Caco-2 (cell line): ENCODE measurements at regions not wholly inside any gene's neighbourhood (a gene's known extent, or its start where the extent isn't known, plus 50 kb on each side); places are given as distances from the start of the nearest gene placed in this dataset.
A peak's percentile ranks its signal among the peaks of the same experiment; 100 is the strongest.

Experiments
- BruUV-seq: library from RNA; stranded (reverse); fragments of 400-500 nt; replicated peaks from 2 replicates; lab custom pipeline; 2021; lab: Mats Ljungman, UMichigan
- CTCF ChIA-PET: fragments of 300-600 bp; sonication (Branson Sonifier 250); formaldehyde crosslinking; loops from one replicate; lab custom pipeline; 2022; ENCODE audit warnings: antibody characterized with exemption; lab: Charles Lee
- POLR2A ChIA-PET: fragments of 300-600 bp; sonication (Branson Sonifier 250); formaldehyde crosslinking; loops from one replicate; lab custom pipeline; 2022; ENCODE audit warnings: antibody characterized with exemption; lab: Charles Lee
- DNase-seq, 2 experiments: peaks; one replicate each; pipeline versions ENCODE4 v3.0.0 to v3.0.0-alpha.2; 2020 to 2022
- H3K27me3 ChIP-seq: replicated peaks from 2 replicates; pipeline ENCODE4 v1.6.0; 2011; ENCODE audit warnings: low read length; ENCODE audit not compliant: control insufficient read depth, insufficient read depth
- H3K36me3 ChIP-seq: 2 replicates; pipeline ENCODE4 v1.5.1; 2011; ENCODE audit warnings: low read length; ENCODE audit not compliant: control insufficient read depth, insufficient read depth
- H3K4me1 ChIP-seq: fragments of 250-450 bp; sonication (Bioruptor Pico); 2 replicates; pipeline ENCODE4 v1.5.1; 2020; ENCODE audit warnings: mild to moderate bottlenecking
- H3K4me3 ChIP-seq: 2 replicates; pipeline ENCODE4 v1.5.1; 2011; ENCODE audit warnings: low read depth, mild to moderate bottlenecking, control low read depth, low read length
- H3K9me3 ChIP-seq: fragments of 250-450 bp; sonication (Bioruptor Pico); 2 replicates; pipeline ENCODE4 v1.5.1; 2020; ENCODE audit warnings: mild to moderate bottlenecking, moderate library complexity
- H3K27ac Mint-ChIP-seq: one replicate; pipeline ENCODE4 v1.8.0; 2022; ENCODE audit warnings: mixed read lengths; ENCODE audit not compliant: unreplicated experiment
- H3K27me3 Mint-ChIP-seq: one replicate; pipeline ENCODE4 v1.8.0; 2022; ENCODE audit warnings: mixed read lengths; ENCODE audit not compliant: insufficient read depth, unreplicated experiment
- H3K36me3 Mint-ChIP-seq: one replicate; pipeline ENCODE4 v1.8.0; 2022; ENCODE audit warnings: mild to moderate bottlenecking, mixed read lengths; ENCODE audit not compliant: insufficient read depth, unreplicated experiment
- H3K4me1 Mint-ChIP-seq: one replicate; pipeline ENCODE4 v1.8.0; 2022; ENCODE audit warnings: low read depth, mixed read lengths; ENCODE audit not compliant: unreplicated experiment
- H3K4me3 Mint-ChIP-seq: one replicate; pipeline ENCODE4 v1.8.0; 2022; ENCODE audit warnings: mild to moderate bottlenecking, moderate library complexity, mixed read lengths; ENCODE audit not compliant: unreplicated experiment
- H3K9me3 Mint-ChIP-seq: one replicate; pipeline ENCODE4 v1.8.0; 2022; ENCODE audit warnings: mixed read lengths; ENCODE audit not compliant: unreplicated experiment
- intact Hi-C: fragments of 100-400 bp; cut with micrococcal nuclease; formaldehyde crosslinking; loops from one replicate; pipeline ENCODE4 v1.10.0; 2022; ENCODE audit not compliant: unreplicated experiment
- TF ChIP-seq, protein P1 (sequence below), 2 experiments: fragments of 200-600 bp in 1 of 2; IDR thresholded peaks; 1 replicate in 1 of 2; 2 replicates in 1 of 2; pipeline versions ENCODE4 v1.5.1 to v1.8.0; 2011 to 2022; ENCODE audit warnings: antibody characterized with exemption in 1 of 2, control low read depth in 1 of 2, inconsistent platforms in 1 of 2, low read depth in 1 of 2, low read length in 1 of 2, mild to moderate bottlenecking in 1 of 2, moderate library complexity in 1 of 2; ENCODE audit not compliant: insufficient read depth in 1 of 2, severe bottlenecking in 1 of 2, unreplicated experiment in 1 of 2

GRCh38 chr16:51071326-51071725 is 79.7 kb downstream of the SALL1 start:
- H3K27ac Mint-ChIP-seq: no peak overlapping the region
- H3K4me3 Mint-ChIP-seq: no peak overlapping the region
- H3K4me1 ChIP-seq: no peaks in the 10 kb centered on the region
- no peak for DNase-seq
- intact Hi-C loops: no loop called here
- H3K4me3 ChIP-seq: no peak overlapping the region
- H3K9me3 Mint-ChIP-seq: no peaks in the 10 kb centered on the region
- H3K27me3 ChIP-seq: no peaks in the 10 kb centered on the region
- TF ChIP-seq, protein P1, sequence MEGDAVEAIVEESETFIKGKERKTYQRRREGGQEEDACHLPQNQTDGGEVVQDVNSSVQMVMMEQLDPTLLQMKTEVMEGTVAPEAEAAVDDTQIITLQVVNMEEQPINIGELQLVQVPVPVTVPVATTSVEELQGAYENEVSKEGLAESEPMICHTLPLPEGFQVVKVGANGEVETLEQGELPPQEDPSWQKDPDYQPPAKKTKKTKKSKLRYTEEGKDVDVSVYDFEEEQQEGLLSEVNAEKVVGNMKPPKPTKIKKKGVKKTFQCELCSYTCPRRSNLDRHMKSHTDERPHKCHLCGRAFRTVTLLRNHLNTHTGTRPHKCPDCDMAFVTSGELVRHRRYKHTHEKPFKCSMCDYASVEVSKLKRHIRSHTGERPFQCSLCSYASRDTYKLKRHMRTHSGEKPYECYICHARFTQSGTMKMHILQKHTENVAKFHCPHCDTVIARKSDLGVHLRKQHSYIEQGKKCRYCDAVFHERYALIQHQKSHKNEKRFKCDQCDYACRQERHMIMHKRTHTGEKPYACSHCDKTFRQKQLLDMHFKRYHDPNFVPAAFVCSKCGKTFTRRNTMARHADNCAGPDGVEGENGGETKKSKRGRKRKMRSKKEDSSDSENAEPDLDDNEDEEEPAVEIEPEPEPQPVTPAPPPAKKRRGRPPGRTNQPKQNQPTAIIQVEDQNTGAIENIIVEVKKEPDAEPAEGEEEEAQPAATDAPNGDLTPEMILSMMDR (IDR thresholded peaks at IDR 0.05; ENCODE audit: insufficient read depth in 1 of 2, low read depth in 1 of 2, low read length in 1 of 2, severe bottlenecking in 1 of 2, unreplicated experiment in 1 of 2): no peak
- no peaks in the 10 kb centered on the region for H3K36me3 ChIP-seq
- no peaks in the 10 kb centered on the region for H3K36me3 Mint-ChIP-seq
- H3K9me3 ChIP-seq: peaks cover 3% of the 10 kb centered on the region; the same call in 1 of the 2 replicates
- H3K4me1 Mint-ChIP-seq: no peaks in the 10 kb centered on the region
- CTCF ChIA-PET: no interaction called here
- peaks cover 11% of the 10 kb centered on the region for H3K27me3 Mint-ChIP-seq
- POLR2A ChIA-PET: no interaction called here
- no TSS peak for BruUV-seq

DNA sequence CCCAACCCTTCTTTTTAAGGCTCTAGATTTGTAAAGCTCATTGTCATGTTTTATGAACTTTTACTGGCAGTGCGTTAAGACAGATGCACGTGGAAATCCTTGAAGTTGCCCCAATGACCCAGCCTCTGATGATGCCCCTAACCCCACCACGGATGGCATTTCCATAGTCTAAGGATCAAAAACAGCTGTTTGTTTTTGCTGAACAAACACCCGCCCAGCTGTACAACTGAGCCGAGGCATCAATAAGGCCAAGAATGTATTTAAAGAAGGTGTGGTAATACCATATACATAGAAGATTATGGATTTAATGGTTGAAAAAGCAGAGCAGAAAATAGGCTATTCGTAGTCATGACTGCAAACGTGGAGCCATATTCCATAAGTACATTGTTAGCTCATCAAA is 83.7 kb downstream of the SALL1 start:
- no peak for DNase-seq
- peaks cover 3% of the 10 kb centered on the region; the same call in 1 of the 2 replicates for H3K9me3 ChIP-seq
- Mint-ChIP-seq H3K4me3 (no peak overlapping the region), H3K4me1 (no peaks in the 10 kb centered on the region), H3K9me3 (no peaks in the 10 kb centered on the region), H3K27me3 (peaks cover 11% of the 10 kb centered on the region), H3K27ac (no peak overlapping the region), H3K36me3 (no peaks in the 10 kb centered on the region)
- intact Hi-C loops: no loop called here
- no peaks in the 10 kb centered on the region for H3K36me3 ChIP-seq
- TF ChIP-seq, protein P1 (IDR thresholded peaks at IDR 0.05; ENCODE audit: insufficient read depth in 1 of 2, low read depth in 1 of 2, low read length in 1 of 2, severe bottlenecking in 1 of 2, unreplicated experiment in 1 of 2): no peak
- no peaks in the 10 kb centered on the region for H3K4me1 ChIP-seq
- no peak overlapping the region for H3K4me3 ChIP-seq
- no peaks in the 10 kb centered on the region for H3K27me3 ChIP-seq
- ChIA-PET CTCF (no interaction called here), POLR2A (no interaction called here)
- BruUV-seq: no TSS peak

GRCh38 chr16:51062039-51062438 is 89.0 kb downstream of the SALL1 start:
- Histone ChIP-seq H3K27me3 (no peaks in the 10 kb centered on the region), H3K9me3 (no peaks in the 10 kb centered on the region), H3K4me3 (no peak overlapping the region), H3K36me3 (no peaks in the 10 kb centered on the region), H3K4me1 (no peaks in the 10 kb centered on the region; the same call in 1 of the 2 replicates)
- no TSS peak for BruUV-seq
- CTCF ChIA-PET: no interaction called here
- TF ChIP-seq, protein P1 (IDR thresholded peaks at IDR 0.05; ENCODE audit: insufficient read depth in 1 of 2, low read depth in 1 of 2, low read length in 1 of 2, severe bottlenecking in 1 of 2, unreplicated experiment in 1 of 2): peak in 1 of 2 experiments; percentile 5
- Mint-ChIP-seq H3K36me3 (no peaks in the 10 kb centered on the region), H3K4me1 (peaks cover 4% of the 10 kb centered on the region), H3K4me3 (no peak overlapping the region), H3K27ac (no peak overlapping the region), H3K27me3 (peaks cover 13% of the 10 kb centered on the region), H3K9me3 (no peaks in the 10 kb centered on the region)
- POLR2A ChIA-PET: no interaction called here
- no peak for DNase-seq
- intact Hi-C loops: no loop called here
